Mesendoderm (in vitro differentiated cells): ENCODE measurements at regions not wholly inside any gene's neighbourhood (a gene's known extent, or its start where the extent isn't known, plus 50 kb on each side); places are given as distances from the start of the nearest gene placed in this dataset.

Experiments
- DNase-seq: peaks from one replicate; pipeline ENCODE4 v3.0.0; 2013
- H2AK5ac ChIP-seq: 2 replicates; pipeline ENCODE4 v1.6.1; 2013; ENCODE audit warnings: low read length, inconsistent platforms
- H2BK120ac ChIP-seq: 2 replicates; pipeline ENCODE4 v1.6.1; 2013; ENCODE audit warnings: low read depth, mild to moderate bottlenecking, low read length, moderate library complexity, mixed read lengths
- H2BK15ac ChIP-seq: replicated peaks from 2 replicates; pipeline ENCODE4 v1.6.1; 2013; ENCODE audit warnings: low read depth, mild to moderate bottlenecking, moderate library complexity
- H2BK5ac ChIP-seq: 2 replicates; pipeline ENCODE4 v1.6.1; 2013; ENCODE audit warnings: low read length, inconsistent platforms
- H3K18ac ChIP-seq: 2 replicates; pipeline ENCODE4 v1.6.1; 2013; ENCODE audit warnings: mild to moderate bottlenecking, low read length, mixed read lengths
- H3K23ac ChIP-seq: one replicate; pipeline ENCODE4 v1.6.1; 2013; ENCODE audit warnings: low read length
- H3K27ac ChIP-seq: 2 replicates; pipeline ENCODE4 v1.5.1; 2013; ENCODE audit warnings: low read depth, mild to moderate bottlenecking, inconsistent platforms, low read length, moderate library complexity
- H3K27me3 ChIP-seq: 2 replicates; pipeline ENCODE4 v1.6.1; 2013; ENCODE audit warnings: low read length, control low read depth, mild to moderate bottlenecking, inconsistent platforms; ENCODE audit not compliant: insufficient read depth, poor library complexity
- H3K36me3 ChIP-seq: 2 replicates; pipeline ENCODE4 v1.6.1; 2013; ENCODE audit warnings: low read length, inconsistent platforms; ENCODE audit not compliant: control insufficient read depth, insufficient read depth
- H3K4ac ChIP-seq: one replicate; pipeline ENCODE4 v1.6.1; 2013; ENCODE audit warnings: low read depth, mild to moderate bottlenecking, low read length, moderate library complexity
- H3K4me1 ChIP-seq: 2 replicates; pipeline ENCODE4 v1.6.1; 2013; ENCODE audit warnings: low read depth, low read length, inconsistent platforms; ENCODE audit not compliant: control insufficient read depth
- H3K4me2 ChIP-seq: 2 replicates; pipeline ENCODE4 v1.6.1; 2013; ENCODE audit warnings: low read length
- H3K4me3 ChIP-seq: 2 replicates; pipeline ENCODE4 v1.5.1; 2013; ENCODE audit warnings: mild to moderate bottlenecking, low read length
- H3K56ac ChIP-seq: one replicate; pipeline ENCODE4 v1.6.1; 2013; ENCODE audit warnings: low read length
- H3K79me1 ChIP-seq: 2 replicates; pipeline ENCODE4 v1.6.1; 2013; ENCODE audit warnings: low read length, inconsistent platforms
- H3K79me2 ChIP-seq: 2 replicates; pipeline ENCODE4 v1.6.1; 2013; ENCODE audit warnings: mild to moderate bottlenecking, low read length; ENCODE audit not compliant: control insufficient read depth, insufficient read depth
- H3K9ac ChIP-seq: 2 replicates; pipeline ENCODE4 v1.6.1; 2013; ENCODE audit warnings: low read length, inconsistent platforms
- H4K5ac ChIP-seq: one replicate; pipeline ENCODE4 v1.6.1; 2013; ENCODE audit warnings: low read length
- H4K8ac ChIP-seq: one replicate; pipeline ENCODE4 v1.6.1; 2013; ENCODE audit warnings: low read depth, mild to moderate bottlenecking, control low read depth, low read length, moderate library complexity
- WGBS: extraction: QIAGEN DNeasy Blood & Tissue Kit; methylation state at CpG from one replicate; pipeline ENCODE4 v1.1.7; 2013; ENCODE audit warnings: low lambda C conversion rate, missing lambda C conversion rate; ENCODE audit not compliant: insufficient coverage; ENCODE audit errors: extremely low coverage; 5-methylcytosine and 5-hydroxymethylcytosine counted together

GRCh38 chr4:100682477-100683218 lies 164.8 kb upstream of the EMCN start:
- H4K5ac ChIP-seq, result no peak overlapping the region
- no peak overlapping the region for H4K8ac ChIP-seq
- no peak overlapping the region for H3K18ac ChIP-seq
- H3K9ac ChIP-seq, result no peak overlapping the region
- H3K56ac ChIP-seq, result no peak overlapping the region
- H3K27ac ChIP-seq, result no peak overlapping the region
- H2AK5ac ChIP-seq, result no peak overlapping the region
- no peak overlapping the region for H3K23ac ChIP-seq
- no peak for DNase-seq
- H3K79me1 ChIP-seq, result no peaks in the 10 kb centered on the region
- no peak overlapping the region for H3K4me2 ChIP-seq
- H3K79me2 ChIP-seq, result no peaks in the 10 kb centered on the region
- no peaks in the 10 kb centered on the region for H3K27me3 ChIP-seq
- H3K4ac ChIP-seq, result no peak overlapping the region
- no peak overlapping the region for H2BK5ac ChIP-seq
- no peaks in the 10 kb centered on the region for H3K4me1 ChIP-seq
- no peak overlapping the region for H3K4me3 ChIP-seq
- no peaks in the 10 kb centered on the region for H3K36me3 ChIP-seq
- WGBS, result no CpG with 5 or more reads among the region's 12 CpGs
- H2BK15ac ChIP-seq, result no peak overlapping the region
- no peak overlapping the region for H2BK120ac ChIP-seq

GRCh38 chr4:100681289-100681688 lies 163.5 kb upstream of the EMCN start:
- Histone ChIP-seq H3K4ac (no peak overlapping the region), H3K4me1 (no peaks in the 10 kb centered on the region)

GRCh38 chr4:100679926-100680325 lies 162.1 kb upstream of the EMCN start:
- H3K27me3 ChIP-seq, result no peaks in the 10 kb centered on the region
- H3K4me2 ChIP-seq, result no peak overlapping the region
- H3K23ac ChIP-seq, result no peak overlapping the region
- no peak overlapping the region for H2BK120ac ChIP-seq
- no peak overlapping the region for H2BK5ac ChIP-seq
- no peak overlapping the region for H4K5ac ChIP-seq
- no peak overlapping the region for H3K56ac ChIP-seq
- no CpG with 5 or more reads among the region's 1 CpG for WGBS
- H3K4me1 ChIP-seq, result no peaks in the 10 kb centered on the region
- no peak overlapping the region for H3K18ac ChIP-seq
- no peak for DNase-seq
- no peak overlapping the region for H3K4ac ChIP-seq
- H2BK15ac ChIP-seq, result no peak overlapping the region
- H3K9ac ChIP-seq, result no peak overlapping the region
- no peaks in the 10 kb centered on the region for H3K79me2 ChIP-seq
- no peak overlapping the region for H2AK5ac ChIP-seq
- no peaks in the 10 kb centered on the region for H3K36me3 ChIP-seq
- no peak overlapping the region for H3K4me3 ChIP-seq
- no peak overlapping the region for H3K27ac ChIP-seq
- no peaks in the 10 kb centered on the region for H3K79me1 ChIP-seq
- no peak overlapping the region for H4K8ac ChIP-seq

More at GRCh38 chr4:100681289-100681688, 163.5 kb upstream of the EMCN start:
- Histone ChIP-seq H3K27ac (no peak overlapping the region), H3K56ac (no peak overlapping the region), H2BK15ac (no peak overlapping the region), H2BK120ac (no peak overlapping the region), H3K23ac (no peak overlapping the region), H2BK5ac (no peak overlapping the region), H3K79me2 (no peaks in the 10 kb centered on the region), H3K4me3 (no peak overlapping the region), H3K27me3 (no peaks in the 10 kb centered on the region), H4K8ac (no peak overlapping the region), H3K36me3 (no peaks in the 10 kb centered on the region), H3K4me2 (no peak overlapping the region), H3K79me1 (no peaks in the 10 kb centered on the region), H3K9ac (no peak overlapping the region), H2AK5ac (no peak overlapping the region), H3K18ac (no peak overlapping the region), H4K5ac (no peak overlapping the region)
- DNase-seq, result no peak
- WGBS, result 100% methylated on average over 2 of the region's 3 CpGs

- H2BK120ac ChIP-seq, result no peak overlapping the region
- H3K9ac ChIP-seq, result no peak overlapping the region
- H3K79me1 ChIP-seq, result no peaks in the 10 kb centered on the region
- no peak overlapping the region for H3K23ac ChIP-seq
- no peaks in the 10 kb centered on the region for H3K27me3 ChIP-seq
- H2AK5ac ChIP-seq, result no peak overlapping the region
- H3K4me1 ChIP-seq, result no peaks in the 10 kb centered on the region
- H3K18ac ChIP-seq, result no peak overlapping the region
- H3K27ac ChIP-seq, result no peak overlapping the region
- no peak overlapping the region for H3K4me2 ChIP-seq
- H4K5ac ChIP-seq, result no peak overlapping the region
- H2BK5ac ChIP-seq, result no peak overlapping the region
- no CpG with 5 or more reads among the region's 3 CpGs for WGBS
- no peak overlapping the region for H3K4me3 ChIP-seq
- no peak overlapping the region for H3K4ac ChIP-seq
- H3K36me3 ChIP-seq, result no peaks in the 10 kb centered on the region
- no peak overlapping the region for H3K56ac ChIP-seq
- no peak overlapping the region for H4K8ac ChIP-seq
- no peaks in the 10 kb centered on the region for H3K79me2 ChIP-seq
- DNase-seq, result no peak
- no peak overlapping the region for H2BK15ac ChIP-seq
Measured at GRCh38 chr4:100674976-100675375, 157.2 kb upstream of the EMCN start.

- no peaks in the 10 kb centered on the region for H3K79me2 ChIP-seq
- no peak overlapping the region for H3K4ac ChIP-seq
- no peak overlapping the region for H4K8ac ChIP-seq
- no peaks in the 10 kb centered on the region for H3K27me3 ChIP-seq
- no peaks in the 10 kb centered on the region for H3K4me1 ChIP-seq
- H3K18ac ChIP-seq, result no peak overlapping the region
- no peak overlapping the region for H3K23ac ChIP-seq
- H2BK5ac ChIP-seq, result no peak overlapping the region
- H3K9ac ChIP-seq, result no peak overlapping the region
- H3K27ac ChIP-seq, result no peak overlapping the region
- H3K4me2 ChIP-seq, result no peak overlapping the region
- no peaks in the 10 kb centered on the region for H3K36me3 ChIP-seq
- no peak overlapping the region for H2BK15ac ChIP-seq
- H4K5ac ChIP-seq, result no peak overlapping the region
- DNase-seq, result peak; percentile 62
- H2BK120ac ChIP-seq, result no peak overlapping the region
- H3K79me1 ChIP-seq, result no peaks in the 10 kb centered on the region
- H2AK5ac ChIP-seq, result no peak overlapping the region
- no peak overlapping the region for H3K56ac ChIP-seq
- H3K4me3 ChIP-seq, result no peak overlapping the region
Measured at GRCh38 chr4:100657187-100657586, 139.4 kb upstream of the EMCN start.
